Mesenchymal stem cell (in vitro differentiated cells and primary cell): ENCODE measurements at regions not wholly inside any gene's neighbourhood (a gene's known extent, or its start where the extent isn't known, plus 50 kb on each side); places are given as distances from the start of the nearest gene placed in this dataset.

ENCODE experiments used
- DNase-seq: peaks from one replicate; pipeline ENCODE4 v3.0.0-alpha.2; 2013
- H2AFZ ChIP-seq: one replicate; pipeline ENCODE4 v1.6.1; 2013; ENCODE audit warnings: low read depth, mild to moderate bottlenecking, control low read depth, inconsistent platforms, low read length, moderate library complexity
- H2AK5ac ChIP-seq: 2 replicates; pipeline ENCODE4 v1.6.1; 2013; ENCODE audit warnings: low read length, moderate library complexity, mild to moderate bottlenecking, inconsistent platforms; ENCODE audit not compliant: severe bottlenecking
- H2BK120ac ChIP-seq: one replicate; pipeline ENCODE4 v1.6.1; 2013; ENCODE audit warnings: low read depth, mild to moderate bottlenecking, inconsistent platforms, low read length, moderate library complexity
- H2BK12ac ChIP-seq, 2 experiments: one replicate each; pipeline ENCODE4 v1.6.1; 2013; ENCODE audit warnings: inconsistent platforms in 2 of 2, low read length in 2 of 2, mild to moderate bottlenecking in 2 of 2, moderate library complexity in 2 of 2, control low read depth in 1 of 2
- H2BK15ac ChIP-seq: one replicate; pipeline ENCODE4 v1.6.1; 2013; ENCODE audit warnings: mild to moderate bottlenecking, low read depth, inconsistent platforms; ENCODE audit not compliant: poor library complexity, severe bottlenecking
- H2BK5ac ChIP-seq: 2 replicates; pipeline ENCODE4 v1.6.1; 2013; ENCODE audit warnings: low read depth, mild to moderate bottlenecking, low read length, control low read depth, inconsistent platforms; ENCODE audit not compliant: poor library complexity, severe bottlenecking
- H3K14ac ChIP-seq, 2 experiments: one replicate each; pipeline ENCODE4 v1.6.1; 2013; ENCODE audit warnings: inconsistent platforms in 2 of 2, low read length in 2 of 2, control low read depth in 1 of 2, mild to moderate bottlenecking in 1 of 2, moderate library complexity in 1 of 2
- H3K18ac ChIP-seq, 2 experiments: one replicate each; pipeline ENCODE4 v1.6.1; 2013; ENCODE audit warnings: inconsistent platforms in 2 of 2, low read length in 2 of 2, control low read depth in 1 of 2, low read depth in 1 of 2, mild to moderate bottlenecking in 1 of 2
- H3K23ac ChIP-seq, 2 experiments: one replicate each; pipeline ENCODE4 v1.6.1; 2013; ENCODE audit warnings: inconsistent platforms in 2 of 2, low read length in 2 of 2, mild to moderate bottlenecking in 2 of 2, moderate library complexity in 2 of 2, control low read depth in 1 of 2
- H3K27ac ChIP-seq: 2 replicates; pipeline ENCODE4 v1.5.1; 2013; ENCODE audit warnings: mild to moderate bottlenecking, moderate library complexity, low read length, control low read depth, inconsistent platforms; ENCODE audit not compliant: poor library complexity, severe bottlenecking
- H3K27me3 ChIP-seq, 2 experiments: 2 replicates each; pipeline versions ENCODE4 v1.6.1 to v1.7.0; 2013; ENCODE audit warnings: low read length in 2 of 2, mild to moderate bottlenecking in 2 of 2, moderate library complexity in 2 of 2, control low read depth in 1 of 2, inconsistent platforms in 1 of 2; ENCODE audit not compliant: control insufficient read depth in 1 of 2, insufficient read depth in 1 of 2
- H3K36me3 ChIP-seq, 2 experiments: 2 replicates each; pipeline versions ENCODE4 v1.6.1 to v1.7.0; 2013; ENCODE audit warnings: low read length in 2 of 2, control low read depth in 1 of 2, inconsistent platforms in 1 of 2, low read depth in 1 of 2, mild to moderate bottlenecking in 1 of 2; ENCODE audit not compliant: insufficient read depth in 2 of 2, control insufficient read depth in 1 of 2
- H3K4ac ChIP-seq, 2 experiments: one replicate each; pipeline ENCODE4 v1.6.1; 2013; ENCODE audit warnings: inconsistent platforms in 2 of 2, low read length in 2 of 2, mild to moderate bottlenecking in 2 of 2, moderate library complexity in 2 of 2, control low read depth in 1 of 2, low read depth in 1 of 2
- H3K4me1 ChIP-seq: 2 replicates; pipeline ENCODE4 v1.6.1; 2013; ENCODE audit warnings: low read depth, low read length, control low read depth; ENCODE audit not compliant: control insufficient read depth, insufficient read depth
- H3K4me2 ChIP-seq: 2 replicates; pipeline ENCODE4 v1.6.1; 2013; ENCODE audit warnings: low read length, mild to moderate bottlenecking, inconsistent platforms; ENCODE audit not compliant: poor library complexity, severe bottlenecking
- H3K4me3 ChIP-seq, 2 experiments: 2 replicates each; pipeline versions ENCODE4 v1.5.1 to v1.7.0; 2013; ENCODE audit warnings: low read length in 2 of 2, mild to moderate bottlenecking in 2 of 2, control low read depth in 1 of 2, low read depth in 1 of 2; ENCODE audit not compliant: insufficient read depth in 1 of 2
- H3K79me1 ChIP-seq: replicated peaks from 2 replicates; pipeline ENCODE4 v1.6.1; 2013; ENCODE audit warnings: mild to moderate bottlenecking, control low read depth, low read length, inconsistent platforms; ENCODE audit not compliant: poor library complexity, severe bottlenecking
- H3K9ac ChIP-seq: 2 replicates; pipeline ENCODE4 v1.7.0; 2013; ENCODE audit warnings: mild to moderate bottlenecking, low read length, moderate library complexity
- H3K9me3 ChIP-seq: 2 replicates; pipeline ENCODE4 v1.7.0; 2013; ENCODE audit warnings: mild to moderate bottlenecking, low read length; ENCODE audit not compliant: control insufficient read depth
- H4K8ac ChIP-seq: one replicate; pipeline ENCODE4 v1.6.1; 2013; ENCODE audit warnings: inconsistent platforms, mild to moderate bottlenecking, low read length, moderate library complexity
- H4K91ac ChIP-seq: one replicate; pipeline ENCODE4 v1.6.1; 2013; ENCODE audit warnings: mild to moderate bottlenecking, low read length, inconsistent platforms
- WGBS: methylation state at CpG from one replicate; pipeline ENCODE4 v1.1.7; 2013; ENCODE audit warnings: mixed read lengths; 5-methylcytosine and 5-hydroxymethylcytosine counted together

DNA sequence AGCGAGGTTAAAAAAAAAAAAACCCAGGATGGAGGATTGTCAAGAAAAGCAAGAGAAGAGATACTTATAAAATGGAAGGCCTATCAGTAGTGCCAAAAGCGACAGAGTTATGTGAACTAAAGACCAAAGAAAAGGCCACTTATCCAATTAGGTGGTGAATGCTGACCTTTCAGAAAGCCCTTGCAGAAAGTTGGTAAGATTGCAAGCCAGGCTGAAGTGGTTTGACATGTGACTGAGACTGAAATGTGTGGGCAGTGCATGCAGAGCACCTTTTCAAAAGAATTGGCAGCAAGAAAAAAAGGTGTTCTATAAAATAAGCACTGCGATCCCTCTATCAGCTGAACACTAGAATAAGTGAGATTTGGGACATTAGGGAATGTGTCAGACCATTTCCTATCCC, 379.4 kb upstream of the FAM98A start:
- H2AFZ ChIP-seq = no peak overlapping the region
- H3K36me3 ChIP-seq = no peaks in the 10 kb centered on the region
- H3K14ac ChIP-seq = no peak overlapping the region
- no peaks in the 10 kb centered on the region for H3K27me3 ChIP-seq
- H3K4ac ChIP-seq = no peak overlapping the region
- H2BK5ac ChIP-seq = no peak overlapping the region
- no peak overlapping the region for H3K27ac ChIP-seq
- no peak overlapping the region for H4K8ac ChIP-seq
- no peak overlapping the region for H2BK120ac ChIP-seq
- no peak overlapping the region for H3K4me2 ChIP-seq
- H3K79me1 ChIP-seq = no peaks in the 10 kb centered on the region
- H3K18ac ChIP-seq = no peak overlapping the region
- peaks cover 12% of the 10 kb centered on the region for H3K9me3 ChIP-seq
- no peak overlapping the region for H4K91ac ChIP-seq
- WGBS = 49% methylated on average over 3 of the region's 3 CpGs
- no peak overlapping the region for H2AK5ac ChIP-seq
- no peak overlapping the region for H2BK12ac ChIP-seq
- H3K4me3 ChIP-seq = no peak overlapping the region
- DNase-seq = no peak
- H3K23ac ChIP-seq = no peak overlapping the region
- H2BK15ac ChIP-seq = no peak overlapping the region
- no peaks in the 10 kb centered on the region for H3K4me1 ChIP-seq
- H3K9ac ChIP-seq = no peak overlapping the region

DNA sequence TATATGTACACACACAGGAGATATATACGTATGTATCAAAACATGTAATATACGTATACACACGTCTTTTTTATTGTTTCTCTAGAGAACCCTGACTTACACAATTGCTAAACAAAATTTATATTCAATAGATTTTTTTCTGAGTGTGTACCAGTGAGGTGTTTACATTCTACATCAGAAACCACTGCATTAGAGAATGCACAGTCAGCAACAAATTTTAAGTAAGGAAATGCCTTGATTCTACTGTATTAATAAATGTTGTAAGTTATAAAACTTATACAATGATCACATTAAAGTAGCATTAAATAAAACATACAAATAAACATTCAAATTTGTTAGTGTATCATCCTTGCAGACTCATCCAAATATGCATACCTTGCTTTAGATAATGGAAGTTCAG, 376.4 kb upstream of the FAM98A start:
- no peak overlapping the region for H3K4me2 ChIP-seq
- H3K27ac ChIP-seq = no peak overlapping the region
- H4K91ac ChIP-seq = no peak overlapping the region
- H3K18ac ChIP-seq = no peak overlapping the region
- H2BK5ac ChIP-seq = no peak overlapping the region
- no peaks in the 10 kb centered on the region for H3K27me3 ChIP-seq
- no peak overlapping the region for H2AK5ac ChIP-seq
- H3K4ac ChIP-seq = no peak overlapping the region
- no peaks in the 10 kb centered on the region for H3K4me1 ChIP-seq
- H2BK12ac ChIP-seq = no peak overlapping the region
- no peaks in the 10 kb centered on the region for H3K79me1 ChIP-seq
- H3K9ac ChIP-seq = no peak overlapping the region
- H2BK15ac ChIP-seq = no peak overlapping the region
- H3K23ac ChIP-seq = no peak overlapping the region
- no peak overlapping the region for H2BK120ac ChIP-seq
- no peak overlapping the region for H4K8ac ChIP-seq
- no peak overlapping the region for H3K4me3 ChIP-seq
- WGBS = no CpG with 5 or more reads among the region's 3 CpGs
- no peak overlapping the region for H3K14ac ChIP-seq
- H3K9me3 ChIP-seq = peaks cover 8% of the 10 kb centered on the region
- H2AFZ ChIP-seq = no peak overlapping the region
- no peak for DNase-seq
- H3K36me3 ChIP-seq = no peaks in the 10 kb centered on the region

DNA sequence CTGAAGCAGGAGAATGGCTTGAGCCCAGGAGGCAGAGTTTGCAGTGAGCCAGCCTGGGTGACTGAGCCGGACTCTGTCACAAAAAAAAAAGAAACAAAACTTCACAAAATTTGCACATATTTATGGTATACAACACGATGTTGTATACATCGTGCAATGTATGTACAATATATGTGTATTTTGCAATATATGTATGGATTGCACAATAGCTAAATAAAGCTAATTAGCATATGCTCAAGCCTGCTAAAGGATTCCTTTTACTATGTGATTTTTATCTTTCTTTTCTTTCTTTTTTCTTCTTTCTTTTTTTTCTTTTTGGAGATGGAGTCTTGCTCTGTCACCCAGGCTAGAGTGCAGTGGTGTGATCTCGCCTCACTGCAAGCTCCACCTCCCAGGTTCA, 368.0 kb upstream of the FAM98A start:
- DNase-seq = no peak
- H3K4me2 ChIP-seq = no peak overlapping the region
- WGBS = 84% methylated on average over 1 of the region's 4 CpGs
- H3K4me1 ChIP-seq = no peaks in the 10 kb centered on the region
- no peak overlapping the region for H2BK15ac ChIP-seq
- H2AK5ac ChIP-seq = no peak overlapping the region
- H2BK5ac ChIP-seq = no peak overlapping the region
- H3K18ac ChIP-seq = no peak overlapping the region
- H2BK12ac ChIP-seq = no peak overlapping the region
- no peaks in the 10 kb centered on the region for H3K36me3 ChIP-seq
- H3K27ac ChIP-seq = no peak overlapping the region
- no peak overlapping the region for H3K4me3 ChIP-seq
- H3K14ac ChIP-seq = no peak overlapping the region
- H3K4ac ChIP-seq = no peak overlapping the region
- no peaks in the 10 kb centered on the region for H3K27me3 ChIP-seq
- H3K23ac ChIP-seq = no peak overlapping the region
- no peaks in the 10 kb centered on the region for H3K9me3 ChIP-seq
- no peak overlapping the region for H3K9ac ChIP-seq
- H4K91ac ChIP-seq = no peak overlapping the region
- no peak overlapping the region for H4K8ac ChIP-seq
- H2AFZ ChIP-seq = no peak overlapping the region
- no peak overlapping the region for H2BK120ac ChIP-seq
- H3K79me1 ChIP-seq = no peaks in the 10 kb centered on the region

DNA sequence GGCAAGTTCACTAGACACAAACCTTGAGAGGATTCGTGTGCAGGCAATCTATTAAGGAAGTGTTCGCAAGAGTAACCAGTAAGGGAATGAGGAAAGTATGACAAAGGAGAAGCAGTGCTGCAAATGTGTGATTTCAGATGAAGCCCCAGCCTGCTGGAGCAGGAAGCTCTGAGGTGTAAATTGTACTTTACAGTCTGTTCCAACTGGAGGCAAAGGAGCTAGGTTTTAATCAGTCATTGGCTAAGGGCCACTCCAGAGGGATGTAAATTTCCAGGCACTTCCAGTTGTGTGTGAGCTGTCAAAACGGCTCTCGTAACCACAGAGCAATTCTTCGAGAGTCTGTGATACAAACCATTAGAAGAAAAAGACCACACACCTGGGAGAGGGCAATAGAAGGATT, 359.5 kb upstream of the FAM98A start:
- no peaks in the 10 kb centered on the region for H3K4me1 ChIP-seq
- H3K4me3 ChIP-seq = no peak overlapping the region
- no peak overlapping the region for H3K27ac ChIP-seq
- no peaks in the 10 kb centered on the region for H3K36me3 ChIP-seq
- no peak overlapping the region for H3K23ac ChIP-seq
- WGBS = 23% methylated on average over 5 of the region's 5 CpGs
- H2AFZ ChIP-seq = no peak overlapping the region
- H3K18ac ChIP-seq = no peak overlapping the region
- H2BK5ac ChIP-seq = no peak overlapping the region
- no peak overlapping the region for H2BK15ac ChIP-seq
- H3K4me2 ChIP-seq = no peak overlapping the region
- H3K9me3 ChIP-seq = no peaks in the 10 kb centered on the region
- H3K4ac ChIP-seq = no peak overlapping the region
- H3K79me1 ChIP-seq = no peaks in the 10 kb centered on the region
- DNase-seq = no peak
- H3K27me3 ChIP-seq = no peaks in the 10 kb centered on the region
- no peak overlapping the region for H2BK120ac ChIP-seq
- no peak overlapping the region for H2AK5ac ChIP-seq
- H2BK12ac ChIP-seq = no peak overlapping the region
- no peak overlapping the region for H3K14ac ChIP-seq
- no peak overlapping the region for H3K9ac ChIP-seq
- no peak overlapping the region for H4K91ac ChIP-seq
- no peak overlapping the region for H4K8ac ChIP-seq
